ENCODE measurements at regions not wholly inside any gene's neighbourhood (a gene's known extent, or its start where the extent isn't known, plus 50 kb on each side); places are given as distances from the start of the nearest gene placed in this dataset.

GRCh38 chr5:26812714-26813113, 225.7 kb downstream of the CDH9 start:
- WGBS (ENCODE audit: insufficient coverage, insufficient replicate concordance, low lambda C conversion rate, missing lambda C conversion rate), result 64% methylated on average over 6 of the region's 6 CpGs
- RAD21 ChIA-PET (ENCODE audit: unreplicated experiment), result no interaction called here
- intact Hi-C loops (cut with micrococcal nuclease; ENCODE audit: unreplicated experiment) (no loop called here), in situ Hi-C loops (cut with MboI) (no loop called here)
- POLR2A ChIA-PET, result no interaction called here
- H3K27me3 ChIP-seq (replicated peaks in 1 of 2; ENCODE audit: control insufficient read depth in 2 of 2, insufficient read depth in 2 of 2, low read length in 1 of 2), result no peaks in the 10 kb centered on the region
- no peak overlapping the region for H2AFZ ChIP-seq (ENCODE audit: control insufficient read depth, low read depth, low read length)
- no TSS peak for BruUV-seq (replicated peaks)
- H3K36me3 ChIP-seq (ENCODE audit: control insufficient read depth in 2 of 2, insufficient read depth in 2 of 2, low read length in 1 of 2), result no peaks in the 10 kb centered on the region
- H3K9me3 ChIP-seq (replicated peaks; ENCODE audit: control insufficient read depth, insufficient read depth, low read length), result no peaks in the 10 kb centered on the region
- SMC1A ChIA-PET (ENCODE audit: uncharacterized antibody, unreplicated experiment), result no interaction called here
- no peaks in the 10 kb centered on the region for H4K20me1 ChIP-seq (ENCODE audit: control insufficient read depth, insufficient read depth)
- FAIRE-seq, result no peak
- H3K27ac ChIP-seq (ENCODE audit: control insufficient read depth, insufficient read depth), result no peak overlapping the region
- CTCF ChIA-PET, result no interaction called here
- no peaks in the 10 kb centered on the region for H3K4me1 ChIP-seq (ENCODE audit: control insufficient read depth, insufficient read depth, low read length)
- ATAC-seq, result no peak
- H3K4me3 ChIP-seq, result no peak overlapping the region
- no peak for DNase-seq (ENCODE audit: low read depth, low spot score)
- TF ChIP-seq NFYB (IDR thresholded peaks at IDR 0.05; ENCODE audit: insufficient read depth, low read depth, low read length) (no peak), SIN3A (IDR thresholded peaks at IDR 0.05; ENCODE audit: low read depth, low read length) (no peak), IRF4 (IDR thresholded peaks at IDR 0.05; ENCODE audit: low read depth, low read length) (no peak), MEF2B (IDR thresholded peaks at IDR 0.05; ENCODE audit: partially characterized antibody, poor library complexity, severe bottlenecking) (no peak), POLR2AphosphoS2 (IDR thresholded peaks at IDR 0.05; ENCODE audit: low read depth, low read length) (no peak), SMAD5 (IDR thresholded peaks at IDR 0.05; ENCODE audit: low read depth) (no peak), NFYA (IDR thresholded peaks at IDR 0.05; ENCODE audit: borderline replicate concordance, low read depth, low read length) (no peak), BRCA1 (IDR thresholded peaks at IDR 0.05; ENCODE audit: low read depth, low read length) (no peak), CHD4 (IDR thresholded peaks at IDR 0.05) (no peak)
- H3K79me2 ChIP-seq (ENCODE audit: control insufficient read depth, insufficient read depth, low read length), result no peaks in the 10 kb centered on the region
- no peak overlapping the region for H3K4me2 ChIP-seq (ENCODE audit: control insufficient read depth, insufficient read depth)
- no peak overlapping the region for H3K9ac ChIP-seq (ENCODE audit: control insufficient read depth, insufficient read depth, low read length)
